COLO668 (cell line): ENCODE measurements at regions not wholly inside any gene's neighbourhood (a gene's known extent, or its start where the extent isn't known, plus 50 kb on each side); places are given as distances from the start of the nearest gene placed in this dataset.
"Not testable (repeated sequence)": the region's sequence is repeated elsewhere in the genome, so short reads cannot be mapped to it uniquely, and the experiment has no call there.

Experiments
- DNase-seq: peaks from one replicate; lab custom pipeline; 2025; ENCODE audit not compliant: unreplicated experiment; lab: John Stamatoyannopoulos, UW

GRCh38 chr12:102344691-102345090 is 135.7 kb downstream of the IGF1 start:
- no peak for DNase-seq

DNA sequence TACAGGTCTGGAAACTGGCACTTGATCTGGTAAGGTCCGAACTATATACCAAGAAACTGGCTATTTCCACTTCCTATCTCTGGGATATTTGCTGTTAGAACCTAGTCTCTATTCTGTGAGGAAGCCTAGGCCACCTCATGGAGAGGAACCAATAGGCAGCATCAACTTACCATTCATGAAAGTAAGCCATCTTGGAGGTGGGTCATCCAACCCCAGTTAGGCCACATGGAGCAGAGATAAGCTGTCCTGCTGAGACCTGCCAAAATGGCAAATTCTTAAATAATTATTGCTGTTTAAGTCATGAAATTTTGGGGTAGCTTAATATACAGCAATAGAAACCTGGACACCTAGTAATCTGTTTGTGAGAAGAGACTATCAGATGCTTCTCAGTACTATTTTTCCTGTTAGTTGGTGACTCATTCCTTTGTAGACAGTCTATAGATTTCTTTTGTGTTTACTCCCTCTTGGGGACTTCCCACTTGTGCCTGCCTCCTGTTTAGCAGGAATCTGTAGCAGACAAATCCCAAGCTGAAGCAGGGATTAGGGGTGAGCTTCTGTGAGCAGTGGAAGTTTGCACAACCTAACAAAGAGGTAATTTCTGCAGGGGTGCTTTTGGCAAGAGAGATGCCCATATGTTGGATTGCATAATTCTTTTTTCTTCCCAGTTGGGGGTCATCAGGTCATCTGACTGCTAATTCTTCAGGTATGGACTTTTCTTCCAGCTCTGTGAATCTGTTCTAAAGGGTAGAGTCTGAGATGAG is 136.8 kb downstream of the IGF1 start:
- DNase-seq: peak; percentile 12

GRCh38 chr12:102342281-102343006 is 137.9 kb downstream of the IGF1 start:
- no peak for DNase-seq

- DNase-seq: no peak
Measured at GRCh38 chr12:102334765-102335164, 137.1 kb upstream of the PMCH start.

GRCh38 chr12:102331419-102331818 is 133.8 kb upstream of the PMCH start:
- DNase-seq: no peak

GRCh38 chr12:102329883-102330282 is 132.2 kb upstream of the PMCH start:
- no peak for DNase-seq

- no peak for DNase-seq
Measured at GRCh38 chr12:102326982-102327381, 129.3 kb upstream of the PMCH start.

DNA sequence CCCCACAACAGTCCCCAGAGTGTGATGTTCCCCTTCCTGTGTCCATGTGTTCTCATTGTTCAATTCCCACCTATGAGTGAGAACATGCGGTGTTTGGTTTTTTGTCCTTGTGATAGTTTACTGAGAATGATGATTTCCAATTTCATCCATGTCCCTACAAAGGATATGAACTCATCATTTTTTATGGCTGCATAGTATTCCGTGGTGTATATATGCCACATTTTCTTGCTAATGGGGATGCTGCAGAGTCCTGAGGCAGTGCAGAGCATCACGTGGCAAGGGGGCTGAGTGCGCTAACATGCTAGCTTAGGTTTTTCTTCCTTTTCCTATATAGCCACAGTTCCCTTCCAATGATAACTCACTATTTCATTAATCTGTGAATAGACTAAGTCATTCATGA is 127.5 kb upstream of the PMCH start:
- DNase-seq: not testable (repeated sequence)

- no peak for DNase-seq
Measured at GRCh38 chr12:102323799-102324198, 126.2 kb upstream of the PMCH start.

DNA sequence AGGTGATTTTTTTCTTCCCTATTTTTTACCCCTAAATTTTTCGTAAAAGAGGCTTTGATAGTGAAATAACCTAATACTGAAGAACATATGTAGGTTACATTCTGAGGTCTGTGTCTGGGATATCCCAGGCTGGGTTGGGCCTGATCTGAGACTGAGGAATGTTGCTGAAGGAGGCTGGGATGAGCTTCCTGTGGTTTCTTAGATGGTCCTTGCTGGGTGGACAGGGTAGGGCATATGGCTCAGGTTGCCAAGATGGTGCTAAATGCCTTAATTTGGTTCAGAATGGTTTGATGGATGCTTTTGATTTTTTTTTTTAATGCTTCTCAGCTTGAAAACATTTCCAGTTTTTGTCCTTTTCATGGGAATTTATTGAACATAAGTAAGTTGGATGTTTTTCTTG is 124.6 kb upstream of the PMCH start:
- DNase-seq: no peak

GRCh38 chr12:102321305-102322082 is 123.9 kb upstream of the PMCH start:
- DNase-seq: no peak

GRCh38 chr12:102317155-102317554 is 119.5 kb upstream of the PMCH start:
- no peak for DNase-seq

DNA sequence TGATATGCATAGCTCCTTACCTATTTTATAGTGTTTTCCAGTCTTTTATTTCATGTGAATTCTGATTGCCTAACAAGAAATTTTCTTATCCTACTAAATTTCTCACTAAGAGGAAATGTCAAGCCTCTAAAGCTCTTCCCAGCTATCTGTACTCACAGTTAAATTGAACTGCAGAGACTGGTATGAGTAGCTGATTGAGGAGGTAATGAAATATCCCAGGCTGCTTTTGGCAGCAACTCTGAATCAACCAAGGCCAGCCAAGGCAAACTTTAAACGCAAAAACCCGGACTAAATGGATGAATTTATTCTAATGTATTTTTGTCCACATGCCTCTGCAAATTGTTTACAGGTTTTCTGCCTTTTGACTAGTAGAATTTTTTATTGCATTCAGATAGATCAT is 119.1 kb upstream of the PMCH start:
- no peak for DNase-seq

DNA sequence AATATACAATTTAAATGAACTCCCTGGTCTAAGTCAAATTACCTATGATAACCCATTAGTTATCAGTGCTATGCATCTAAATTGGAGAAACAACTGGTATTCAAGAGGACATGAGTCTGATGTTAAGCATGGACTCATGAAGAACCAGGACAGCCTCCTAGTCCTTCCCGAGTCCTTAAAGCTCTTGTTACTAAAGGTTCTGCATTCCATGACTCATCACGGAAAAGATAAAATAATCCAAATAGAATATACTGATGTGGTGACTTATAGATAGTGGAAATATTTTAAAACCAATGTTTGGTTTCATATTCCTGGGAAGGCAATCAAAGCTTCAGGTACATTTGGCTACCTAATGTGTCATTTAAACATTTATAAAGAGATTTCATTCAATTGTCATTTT is 117.2 kb upstream of the PMCH start:
- no peak for DNase-seq

DNA sequence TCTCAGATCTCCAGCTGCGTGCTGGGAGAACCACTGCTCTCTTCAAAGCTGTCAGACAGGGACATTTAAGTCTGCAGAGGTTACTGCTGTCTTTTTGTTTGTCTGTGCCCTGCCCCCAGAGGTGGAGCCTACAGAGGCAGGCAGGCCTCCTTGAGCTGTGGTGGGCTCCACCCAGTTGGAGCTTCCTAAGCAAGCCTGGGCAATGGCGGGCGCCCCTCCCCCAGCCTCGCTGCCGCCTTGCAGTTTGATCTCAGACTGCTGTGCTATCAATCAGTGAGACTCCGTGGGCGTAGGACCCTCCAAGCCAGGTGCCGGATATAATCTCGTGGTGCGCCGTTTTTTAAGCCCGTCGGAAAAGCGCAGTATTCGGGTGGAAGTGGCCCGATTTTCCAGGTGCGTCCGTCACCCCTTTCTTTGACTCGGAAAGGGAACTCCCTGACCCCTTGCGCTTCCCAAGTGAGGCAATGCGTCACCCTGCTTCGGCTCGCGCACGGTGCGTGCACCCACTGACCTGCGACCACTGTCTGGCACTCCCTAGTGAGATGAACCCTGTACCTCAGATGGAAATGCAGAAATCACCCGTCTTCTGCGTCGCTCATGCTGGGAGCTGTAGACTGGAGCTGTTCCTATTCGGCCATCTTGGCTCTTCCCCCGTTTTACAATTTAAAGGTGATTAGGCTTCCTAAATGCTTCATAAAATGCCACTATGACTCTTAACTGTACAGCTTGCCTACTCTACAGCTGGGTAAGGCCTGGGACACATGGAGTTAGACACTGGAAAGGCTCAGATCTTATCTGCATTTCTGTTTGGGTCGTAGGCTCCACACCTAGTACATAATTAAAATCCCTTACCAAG is 115.7 kb upstream of the PMCH start:
- not testable (repeated sequence) for DNase-seq

GRCh38 chr12:102305486-102305885 is 107.9 kb upstream of the PMCH start:
- no peak for DNase-seq

DNA sequence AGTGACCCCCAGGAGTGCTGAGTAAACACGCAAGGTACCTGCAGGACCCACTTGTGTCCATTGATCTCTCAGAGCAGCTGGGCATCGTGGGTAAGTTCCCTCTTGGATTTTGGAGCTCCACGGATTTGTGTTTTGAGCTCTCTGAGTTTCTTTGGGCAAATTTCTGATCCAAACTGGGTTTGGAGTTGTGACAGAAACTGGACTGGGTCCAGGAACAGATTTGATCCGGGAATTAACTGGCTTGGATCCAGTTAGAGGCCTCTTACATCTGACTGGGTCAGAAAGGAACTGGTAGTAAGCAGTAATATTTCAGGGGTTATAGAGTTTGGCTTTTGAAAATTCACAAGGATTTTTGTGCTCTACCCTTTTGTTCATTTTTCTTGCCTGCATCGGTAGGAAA is 107.0 kb upstream of the PMCH start:
- DNase-seq: not testable (repeated sequence)

GRCh38 chr12:102302553-102302952 is 104.9 kb upstream of the PMCH start:
- DNase-seq: no peak

DNA sequence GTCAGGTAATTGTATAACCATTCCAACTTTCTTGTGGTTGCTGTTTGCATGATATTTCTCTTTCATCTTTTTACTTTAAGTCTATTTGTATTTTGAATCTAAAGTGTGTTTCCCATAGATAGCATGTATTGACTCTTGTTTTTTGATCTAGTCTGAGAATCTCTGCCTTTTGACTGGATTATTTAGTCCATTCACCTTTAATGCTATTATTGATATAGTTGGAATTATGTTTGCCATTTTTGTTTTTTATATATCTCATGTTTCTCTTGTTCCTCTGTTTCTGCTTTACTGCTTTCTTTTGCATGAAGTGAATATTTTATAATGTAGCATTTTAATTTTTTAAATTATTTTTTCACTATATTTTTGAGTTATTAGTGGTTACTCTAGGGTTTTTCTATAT is 103.9 kb upstream of the PMCH start:
- no peak for DNase-seq

- DNase-seq: peak; percentile 24
Measured at GRCh38 chr12:102300824-102301461, 103.3 kb upstream of the PMCH start.
